Mammary epithelial cell (primary cell): ENCODE measurements at regions not wholly inside any gene's neighbourhood (a gene's known extent, or its start where the extent isn't known, plus 50 kb on each side); places are given as distances from the start of the nearest gene placed in this dataset.

Experiments used
- CTCF ChIP-seq, 2 donors: IDR thresholded peaks in 1 of 2; conservative IDR thresholded peaks in 1 of 2; 2 replicates each; pipeline ENCODE4 v1.5.1; 2011 to 2012; ENCODE audit warnings: inconsistent platforms in 2 of 2, low read length in 2 of 2, mild to moderate bottlenecking in 2 of 2, control low read depth in 1 of 2, low read depth in 1 of 2; ENCODE audit not compliant: insufficient read depth in 1 of 2; ENCODE audit errors: extremely low read depth in 1 of 2
- EZH2 ChIP-seq: IDR thresholded peaks from 2 replicates; pipeline ENCODE4 v1.6.1; 2012; ENCODE audit warnings: low read length, inconsistent platforms, borderline replicate concordance

- no peak for TF ChIP-seq CTCF (conservative IDR thresholded peaks at IDR 0.05 in 1 of 2, IDR thresholded peaks at IDR 0.05 in 1 of 2; ENCODE audit: extremely low read depth in 1 of 2, insufficient read depth in 1 of 2, low read depth in 1 of 2, low read length in 2 of 2)
- no peak for TF ChIP-seq EZH2
Measured at GRCh38 chr10:65847436-65848230, 1078.2 kb upstream of the LRRTM3 start.
